Retinal pigment epithelial cell (primary cell): ENCODE measurements at regions not wholly inside any gene's neighbourhood (a gene's known extent, or its start where the extent isn't known, plus 50 kb on each side); places are given as distances from the start of the nearest gene placed in this dataset.

Source experiments
- DNase-seq: peaks from one replicate; pipeline ENCODE4 v3.0.0-alpha.2; 2010; ENCODE audit warnings: low read depth
- H3K4me3 ChIP-seq: 2 replicates; pipeline ENCODE4 v1.5.1; 2011; ENCODE audit warnings: mild to moderate bottlenecking, low read length, control low read depth, moderate library complexity
- TF ChIP-seq, protein P1 (sequence below): conservative IDR thresholded peaks from 2 replicates; pipeline ENCODE4 v1.5.1; 2011; ENCODE audit warnings: low read depth, low read length, control low read depth, inconsistent platforms

DNA sequence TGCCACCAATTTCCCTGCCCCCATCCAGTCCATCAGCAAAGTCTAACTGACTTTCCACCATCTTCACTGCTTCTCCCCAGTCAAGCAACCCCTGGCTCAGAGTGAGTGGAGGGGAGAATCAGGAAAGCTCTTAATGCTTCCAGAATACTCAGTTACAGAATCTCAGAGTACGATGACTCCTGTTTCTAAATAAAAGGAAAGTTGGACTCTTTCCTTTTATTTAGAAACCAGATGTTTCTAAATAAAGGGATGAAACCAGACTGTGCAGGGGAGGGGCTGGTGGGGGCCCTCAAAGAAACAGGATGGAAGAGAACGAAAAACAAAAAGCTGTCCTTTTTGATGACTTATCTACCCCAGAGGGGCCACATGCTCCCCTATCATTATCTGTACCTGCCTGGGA is 85.2 kb upstream of the PPM1J start:
- H3K4me3 ChIP-seq: no peak overlapping the region
- TF ChIP-seq, protein P1, sequence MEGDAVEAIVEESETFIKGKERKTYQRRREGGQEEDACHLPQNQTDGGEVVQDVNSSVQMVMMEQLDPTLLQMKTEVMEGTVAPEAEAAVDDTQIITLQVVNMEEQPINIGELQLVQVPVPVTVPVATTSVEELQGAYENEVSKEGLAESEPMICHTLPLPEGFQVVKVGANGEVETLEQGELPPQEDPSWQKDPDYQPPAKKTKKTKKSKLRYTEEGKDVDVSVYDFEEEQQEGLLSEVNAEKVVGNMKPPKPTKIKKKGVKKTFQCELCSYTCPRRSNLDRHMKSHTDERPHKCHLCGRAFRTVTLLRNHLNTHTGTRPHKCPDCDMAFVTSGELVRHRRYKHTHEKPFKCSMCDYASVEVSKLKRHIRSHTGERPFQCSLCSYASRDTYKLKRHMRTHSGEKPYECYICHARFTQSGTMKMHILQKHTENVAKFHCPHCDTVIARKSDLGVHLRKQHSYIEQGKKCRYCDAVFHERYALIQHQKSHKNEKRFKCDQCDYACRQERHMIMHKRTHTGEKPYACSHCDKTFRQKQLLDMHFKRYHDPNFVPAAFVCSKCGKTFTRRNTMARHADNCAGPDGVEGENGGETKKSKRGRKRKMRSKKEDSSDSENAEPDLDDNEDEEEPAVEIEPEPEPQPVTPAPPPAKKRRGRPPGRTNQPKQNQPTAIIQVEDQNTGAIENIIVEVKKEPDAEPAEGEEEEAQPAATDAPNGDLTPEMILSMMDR: no peak
- DNase-seq: no peak

DNA sequence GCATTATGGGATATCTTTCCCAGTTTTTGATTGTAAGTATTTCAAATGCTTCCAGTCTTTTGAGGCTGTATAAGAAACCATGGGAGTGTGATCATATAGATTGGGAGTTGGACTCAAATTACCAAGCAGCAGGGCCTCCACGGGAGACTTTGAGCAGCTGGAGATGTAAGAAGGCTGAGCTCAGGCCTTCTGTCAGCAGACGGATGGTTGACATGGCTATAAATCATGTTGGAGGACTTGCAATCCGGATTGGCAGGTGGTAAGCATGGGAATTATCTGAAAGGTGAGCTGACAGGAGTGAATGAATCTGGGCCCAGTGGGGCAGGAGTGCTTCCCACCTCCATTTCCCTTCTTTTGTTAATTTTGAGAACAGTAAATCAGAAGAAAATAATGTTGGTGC is 83.2 kb upstream of the PPM1J start:
- DNase-seq: no peak
- H3K4me3 ChIP-seq: no peak overlapping the region
- TF ChIP-seq, protein P1: no peak

DNA sequence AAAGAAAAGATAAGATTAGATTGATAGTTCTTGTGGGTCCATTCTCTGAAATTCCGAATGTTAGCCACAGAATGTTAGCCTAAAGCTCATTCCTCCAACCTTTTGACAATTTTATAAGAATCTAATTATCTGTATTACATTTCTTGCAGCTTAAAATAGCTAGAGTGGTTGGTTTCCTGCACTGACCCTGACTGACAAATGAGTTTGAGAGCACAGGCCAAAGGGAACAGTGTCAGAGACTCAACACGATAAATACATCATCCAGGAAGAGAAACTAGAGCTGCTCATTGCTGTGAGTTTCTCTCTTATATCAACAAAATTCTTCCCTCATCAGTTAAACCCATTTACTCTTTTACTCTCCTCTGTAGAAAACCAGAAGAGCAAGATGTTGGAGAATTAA is 82.1 kb upstream of the PPM1J start:
- H3K4me3 ChIP-seq: no peak overlapping the region
- TF ChIP-seq, protein P1: no peak
- no peak for DNase-seq

DNA sequence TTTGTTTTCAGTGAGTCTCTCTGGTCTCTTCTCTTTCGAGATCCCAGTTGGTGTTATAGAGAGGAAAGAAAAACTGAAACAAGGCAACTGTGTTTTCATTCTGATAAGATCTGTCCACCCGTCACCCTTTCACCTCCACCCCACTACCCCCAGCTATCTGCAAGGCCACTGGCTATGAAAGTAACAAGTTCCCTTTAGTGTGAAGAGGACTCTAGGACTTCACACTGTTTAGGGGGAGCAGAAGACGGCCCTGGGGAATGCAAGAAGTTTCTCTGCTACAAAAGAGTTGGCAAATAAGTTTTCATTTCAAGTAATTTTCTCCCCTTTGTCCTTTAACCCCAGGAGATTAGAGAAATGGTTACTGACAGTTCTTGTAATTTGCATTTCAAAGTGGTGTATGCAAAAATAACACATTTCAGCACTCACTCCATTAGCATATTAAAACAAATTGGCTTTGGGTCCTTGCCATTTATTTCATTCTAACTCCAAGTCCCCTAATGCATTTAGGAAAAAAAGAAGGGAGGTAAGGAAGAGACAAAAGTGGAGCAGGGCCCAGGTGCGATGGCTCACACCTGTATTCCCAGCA is 79.6 kb upstream of the PPM1J start:
- H3K4me3 ChIP-seq: no peak overlapping the region
- TF ChIP-seq, protein P1: no peak
- no peak for DNase-seq

DNA sequence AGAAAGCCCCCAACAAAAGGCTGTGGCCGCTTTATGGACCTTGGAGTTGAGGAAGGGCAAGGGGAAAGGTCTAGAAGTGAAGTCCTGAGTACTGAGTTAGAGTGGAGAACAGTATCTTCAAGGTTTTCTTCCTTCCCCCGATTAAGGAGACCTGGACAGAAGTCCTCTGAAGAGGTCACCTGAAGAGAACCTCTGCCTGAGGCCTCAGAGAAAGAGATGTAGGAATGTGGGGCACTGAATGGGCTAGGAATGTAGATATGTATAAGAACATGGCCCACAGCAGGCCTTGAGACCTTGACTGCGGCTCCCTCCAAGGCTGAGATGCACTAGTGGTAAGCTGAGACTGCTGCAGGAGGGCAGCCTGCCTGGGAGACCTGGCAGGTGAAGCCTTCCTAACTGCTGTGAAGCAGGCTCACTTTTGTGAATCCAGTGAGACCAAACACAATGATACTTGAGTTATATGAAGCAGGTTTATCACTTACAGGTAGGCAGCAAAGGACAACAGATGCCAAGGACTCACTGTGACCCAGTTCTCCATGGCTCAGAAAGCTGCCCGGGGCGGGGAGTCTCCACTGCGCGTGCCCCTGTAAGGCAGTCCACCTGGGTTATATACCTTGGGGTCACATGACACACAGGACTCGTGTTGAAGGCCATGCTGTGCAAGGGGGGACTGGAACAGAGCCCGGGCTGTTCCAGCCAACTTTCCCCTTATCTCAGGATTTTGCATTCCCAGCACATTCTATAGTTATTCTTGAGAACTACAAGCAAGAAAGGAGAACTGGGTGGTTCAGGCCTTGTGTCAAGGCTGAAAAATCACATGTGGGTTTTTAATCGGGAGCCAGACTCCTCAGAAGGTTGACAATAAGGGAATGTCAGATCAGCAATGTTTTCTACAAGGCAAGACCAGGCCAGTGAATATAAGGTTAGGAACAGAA is 78.8 kb upstream of the PPM1J start:
- peak; percentile 59 for DNase-seq
- TF ChIP-seq, protein P1: no peak
- H3K4me3 ChIP-seq: no peak overlapping the region

DNA sequence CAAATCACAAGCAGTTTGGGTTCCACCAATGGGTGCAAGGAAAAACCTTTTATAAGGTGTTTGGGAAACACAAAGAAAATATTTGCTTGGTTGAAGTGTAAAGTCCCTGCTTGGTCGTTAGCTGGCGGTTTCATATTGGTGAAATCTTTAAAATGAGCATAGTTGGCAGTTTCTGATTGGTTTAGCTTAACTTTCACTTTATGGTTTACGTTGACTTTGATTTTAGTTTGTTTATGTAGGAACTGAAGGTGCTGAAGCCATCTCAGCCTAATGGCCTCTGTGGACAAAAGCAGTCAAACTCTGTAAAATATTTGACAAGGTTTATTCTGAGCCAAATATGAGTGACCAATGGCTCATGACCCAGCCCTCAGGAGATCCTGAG is 76.6 kb upstream of the PPM1J start:
- TF ChIP-seq, protein P1: no peak
- DNase-seq: no peak
- H3K4me3 ChIP-seq: no peak overlapping the region
